ENCODE measurements at regions not wholly inside any gene's neighbourhood (a gene's known extent, or its start where the extent isn't known, plus 50 kb on each side); places are given as distances from the start of the nearest gene placed in this dataset.

DNA sequence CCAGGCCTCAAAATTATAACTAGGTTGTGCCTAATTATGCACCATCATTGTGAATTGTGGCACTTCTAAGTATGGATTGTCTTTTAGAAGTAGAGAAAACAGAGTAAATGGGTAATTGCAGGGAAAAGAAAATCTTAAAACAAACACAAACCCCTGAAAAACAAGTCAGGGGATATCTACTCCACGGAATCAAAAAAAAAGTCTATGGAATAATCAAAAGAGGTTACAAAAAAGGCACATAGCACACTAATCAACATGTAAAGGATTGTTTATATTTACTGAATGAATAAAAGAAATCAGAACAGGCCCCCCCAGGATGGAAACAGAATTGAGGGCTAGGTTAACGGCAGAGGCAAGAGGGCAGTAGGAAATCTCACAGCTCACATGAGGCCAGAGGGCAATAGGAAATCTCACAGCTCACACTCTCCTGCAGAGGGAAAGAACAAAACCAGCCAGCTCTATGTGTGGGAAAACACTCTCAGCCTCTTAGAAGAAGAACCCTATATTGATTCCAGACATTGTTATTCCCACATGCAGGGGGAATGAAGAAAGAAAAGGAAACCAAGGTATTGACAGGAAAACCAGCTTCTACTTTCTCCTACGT lies 72.7 kb upstream of the FNDC3B start:
- no peak for TF ChIP-seq POLR2AphosphoS5 (IDR thresholded peaks at IDR 0.05; ENCODE audit: insufficient read depth in 1 of 2, low read depth in 1 of 2)
- TF ChIP-seq, protein P1, sequence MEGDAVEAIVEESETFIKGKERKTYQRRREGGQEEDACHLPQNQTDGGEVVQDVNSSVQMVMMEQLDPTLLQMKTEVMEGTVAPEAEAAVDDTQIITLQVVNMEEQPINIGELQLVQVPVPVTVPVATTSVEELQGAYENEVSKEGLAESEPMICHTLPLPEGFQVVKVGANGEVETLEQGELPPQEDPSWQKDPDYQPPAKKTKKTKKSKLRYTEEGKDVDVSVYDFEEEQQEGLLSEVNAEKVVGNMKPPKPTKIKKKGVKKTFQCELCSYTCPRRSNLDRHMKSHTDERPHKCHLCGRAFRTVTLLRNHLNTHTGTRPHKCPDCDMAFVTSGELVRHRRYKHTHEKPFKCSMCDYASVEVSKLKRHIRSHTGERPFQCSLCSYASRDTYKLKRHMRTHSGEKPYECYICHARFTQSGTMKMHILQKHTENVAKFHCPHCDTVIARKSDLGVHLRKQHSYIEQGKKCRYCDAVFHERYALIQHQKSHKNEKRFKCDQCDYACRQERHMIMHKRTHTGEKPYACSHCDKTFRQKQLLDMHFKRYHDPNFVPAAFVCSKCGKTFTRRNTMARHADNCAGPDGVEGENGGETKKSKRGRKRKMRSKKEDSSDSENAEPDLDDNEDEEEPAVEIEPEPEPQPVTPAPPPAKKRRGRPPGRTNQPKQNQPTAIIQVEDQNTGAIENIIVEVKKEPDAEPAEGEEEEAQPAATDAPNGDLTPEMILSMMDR (IDR thresholded peaks at IDR 0.05): no peak
